Hypothalamus (tissue), 51 donors: ENCODE measurements at regions not wholly inside any gene's neighbourhood (a gene's known extent, or its start where the extent isn't known, plus 50 kb on each side); places are given as distances from the start of the nearest gene placed in this dataset.
A peak's percentile ranks its signal among the peaks of the same experiment; 100 is the strongest.

Source experiments
- DNase-seq, 51 donors: peaks; one replicate each; lab custom pipeline; 2025; lab: John Stamatoyannopoulos, UW

GRCh38 chr5:4164167-4164566 is 568.5 kb downstream of the IRX1 start:
- DNase-seq, result no peak

DNA sequence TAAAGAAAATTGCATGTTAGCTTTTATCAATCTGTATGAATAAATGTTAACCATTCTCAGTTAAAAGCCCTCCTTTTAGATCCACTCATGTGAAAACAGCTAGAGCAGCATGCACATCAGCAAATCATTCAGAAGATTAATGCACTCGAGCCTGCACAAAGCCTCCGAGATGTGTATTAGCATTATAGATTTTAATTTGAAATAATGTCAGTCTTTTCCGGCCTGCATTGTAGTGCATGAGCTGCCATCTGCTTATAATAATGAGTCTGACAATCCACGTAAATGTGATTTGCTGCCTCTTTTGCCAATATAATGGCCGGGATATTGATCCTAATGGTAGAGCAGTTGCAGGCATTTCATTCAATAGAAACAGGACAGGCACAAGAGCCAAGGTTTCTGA is 585.1 kb downstream of the IRX1 start:
- no peak for DNase-seq

DNA sequence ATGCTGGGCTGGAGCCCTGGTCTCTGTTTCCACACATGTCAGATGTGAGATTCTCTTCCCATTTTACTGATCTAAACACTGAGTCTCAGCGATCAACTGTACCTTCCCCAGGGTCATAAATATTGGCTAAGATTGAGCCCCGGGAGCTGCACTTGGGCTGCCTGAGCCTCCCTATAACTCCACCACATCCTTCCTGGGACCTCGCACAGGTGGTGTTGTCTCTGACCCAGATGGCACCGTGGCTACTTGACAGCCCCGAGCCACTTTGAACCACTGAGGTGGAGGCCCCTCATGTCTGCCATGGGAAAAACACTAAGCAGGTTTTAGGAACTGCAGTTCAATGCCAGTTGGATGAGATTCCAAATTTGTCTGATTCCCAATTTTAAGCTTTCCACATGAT is 586.5 kb downstream of the IRX1 start:
- DNase-seq, result no peak

- no peak for DNase-seq
Measured at GRCh38 chr5:4185127-4185526, 589.5 kb downstream of the IRX1 start.

DNA sequence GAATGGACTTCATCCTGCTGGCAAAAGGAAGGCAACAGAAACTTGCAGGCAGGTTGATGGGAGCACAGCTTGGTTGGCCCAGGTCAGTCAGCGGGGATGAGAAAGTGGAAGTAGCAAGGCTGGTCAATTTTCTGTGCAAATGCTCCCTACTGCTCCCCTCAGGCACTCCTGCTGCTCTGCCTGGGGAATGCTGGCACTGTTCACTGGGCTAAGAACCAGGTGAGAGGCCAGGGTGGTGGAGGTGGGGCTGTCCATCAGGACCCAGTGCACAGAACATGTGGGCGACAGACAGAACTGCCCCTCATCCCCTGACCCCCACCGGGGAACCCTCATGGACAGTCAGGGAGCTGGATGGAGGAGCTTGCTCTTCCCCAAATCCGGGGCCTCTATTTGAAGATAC is 593.1 kb downstream of the IRX1 start:
- DNase-seq, result no peak

DNA sequence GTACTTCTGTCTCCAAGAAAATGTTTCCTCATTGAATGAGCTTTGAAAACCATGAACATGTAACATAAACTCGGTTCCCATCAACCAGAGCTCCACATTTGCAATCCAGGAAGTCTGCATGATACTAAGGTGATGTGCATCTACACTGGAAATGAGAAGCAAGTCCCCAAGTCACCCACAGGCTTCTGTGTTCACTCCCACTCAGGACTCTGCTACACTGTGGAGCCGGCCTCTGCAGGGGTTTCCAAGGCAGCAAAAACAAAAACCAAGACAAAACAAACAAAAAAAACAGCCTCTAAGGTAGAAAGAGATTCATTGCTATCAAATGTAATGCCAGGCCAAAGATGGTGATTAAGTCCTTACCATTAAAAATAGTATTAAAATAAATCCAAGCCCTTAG is 593.7 kb downstream of the IRX1 start:
- DNase-seq, result no peak

GRCh38 chr5:4191041-4191440 is 595.4 kb downstream of the IRX1 start:
- DNase-seq, result no peak

GRCh38 chr5:4191703-4192102 is 596.1 kb downstream of the IRX1 start:
- DNase-seq, result no peak

DNA sequence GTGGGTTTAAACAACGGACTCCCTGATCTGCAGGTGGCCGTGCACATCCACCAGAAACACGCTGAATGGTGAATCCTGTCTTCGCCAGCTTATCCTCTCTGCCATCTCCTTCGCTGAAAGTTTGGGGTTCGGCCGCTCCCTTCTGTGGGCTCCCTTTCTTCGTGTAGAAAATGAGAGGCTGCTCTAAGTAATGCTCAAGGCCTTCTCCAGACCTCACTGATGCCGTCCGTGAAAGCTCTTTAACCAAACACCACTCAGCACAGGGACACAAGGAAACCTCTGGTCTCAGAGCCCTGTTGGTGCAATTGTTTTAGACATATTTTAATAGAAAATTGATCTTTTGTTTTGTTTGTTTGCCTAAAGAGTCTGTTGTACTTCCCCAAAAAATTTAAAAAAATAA is 596.5 kb downstream of the IRX1 start:
- no peak for DNase-seq

- no peak for DNase-seq
Measured at GRCh38 chr5:4196744-4197143, 601.1 kb downstream of the IRX1 start.

GRCh38 chr5:4197151-4197550 is 601.5 kb downstream of the IRX1 start:
- DNase-seq, result no peak

DNA sequence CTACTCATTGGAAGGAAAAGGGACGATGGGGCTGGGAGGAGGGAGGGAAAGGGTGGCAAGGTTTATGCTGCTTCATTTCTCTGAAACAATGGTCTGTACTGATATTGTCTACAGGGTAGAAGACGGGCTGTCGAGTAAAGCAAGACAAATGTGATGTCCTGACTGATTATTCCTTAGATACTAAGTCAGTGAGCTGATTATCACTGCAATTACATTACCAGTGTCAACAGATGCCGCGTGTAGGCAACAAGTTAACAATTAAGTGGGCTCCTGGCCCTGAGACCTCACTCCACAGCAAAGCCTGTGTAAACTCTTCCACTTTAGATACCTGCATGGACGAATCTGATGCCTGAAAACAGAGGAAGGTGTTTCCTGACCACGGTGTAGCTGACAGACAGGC is 602.8 kb downstream of the IRX1 start:
- DNase-seq, result no peak

DNA sequence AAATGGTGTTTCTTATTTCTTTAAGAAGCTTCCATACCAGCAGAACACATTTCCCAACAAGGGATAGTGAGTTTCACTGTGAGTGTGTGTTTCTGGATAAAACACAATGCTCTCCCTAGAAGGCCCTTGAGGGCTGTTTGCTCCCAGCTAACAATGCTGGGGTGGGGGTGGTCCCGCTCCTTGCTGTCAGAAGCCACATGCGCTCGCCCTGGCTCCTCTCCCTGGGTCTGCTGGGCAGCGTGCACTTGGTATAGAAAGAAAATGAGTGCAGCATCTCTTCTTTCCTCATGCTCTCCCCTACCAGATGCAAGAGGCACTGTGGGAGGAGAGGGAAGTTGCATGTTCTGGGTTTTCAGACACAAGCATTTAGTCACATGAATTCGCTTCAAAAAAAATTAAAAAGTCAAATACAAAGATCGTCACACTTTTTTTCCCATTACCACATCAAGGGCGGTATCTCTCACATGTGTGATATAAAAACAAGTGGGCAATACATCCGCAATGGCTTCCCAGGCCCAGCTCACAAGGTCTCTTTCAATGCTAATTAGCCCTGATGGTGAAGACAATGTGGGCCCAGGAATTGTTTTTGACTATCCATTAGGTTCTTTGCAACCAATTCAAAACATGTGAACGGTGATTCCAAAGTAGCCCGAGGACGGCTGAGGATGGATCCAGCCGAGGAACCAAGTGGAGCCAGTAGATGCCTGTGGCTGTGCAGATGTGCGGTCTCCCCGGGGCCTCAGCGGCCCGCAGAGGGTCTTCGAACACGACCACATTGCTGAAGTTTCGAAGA is 603.6 kb downstream of the IRX1 start:
- DNase-seq, result no peak

DNA sequence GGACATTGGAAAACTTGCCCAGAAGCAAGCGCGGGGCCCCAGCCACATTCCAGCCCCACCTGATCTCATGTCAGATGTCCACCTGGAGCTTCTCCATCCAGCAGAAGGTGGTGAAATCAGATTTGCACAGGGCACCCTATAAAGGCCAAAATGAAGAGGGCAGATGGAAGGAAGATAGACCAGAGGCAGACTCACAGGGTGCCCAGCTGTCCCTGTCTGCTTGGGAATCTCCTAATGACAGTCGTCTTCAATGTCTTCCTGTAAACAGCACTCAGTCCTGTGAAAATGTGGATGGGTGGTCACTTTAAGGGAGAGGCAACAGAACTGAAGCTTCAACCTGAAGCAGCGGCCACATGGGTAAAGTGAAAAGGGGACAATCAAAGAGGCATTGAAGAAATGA is 607.5 kb downstream of the IRX1 start:
- DNase-seq, result no peak

GRCh38 chr5:4204276-4205141 is 608.9 kb downstream of the IRX1 start:
- peak in 1 of 51 donors; percentile 16 for DNase-seq

DNA sequence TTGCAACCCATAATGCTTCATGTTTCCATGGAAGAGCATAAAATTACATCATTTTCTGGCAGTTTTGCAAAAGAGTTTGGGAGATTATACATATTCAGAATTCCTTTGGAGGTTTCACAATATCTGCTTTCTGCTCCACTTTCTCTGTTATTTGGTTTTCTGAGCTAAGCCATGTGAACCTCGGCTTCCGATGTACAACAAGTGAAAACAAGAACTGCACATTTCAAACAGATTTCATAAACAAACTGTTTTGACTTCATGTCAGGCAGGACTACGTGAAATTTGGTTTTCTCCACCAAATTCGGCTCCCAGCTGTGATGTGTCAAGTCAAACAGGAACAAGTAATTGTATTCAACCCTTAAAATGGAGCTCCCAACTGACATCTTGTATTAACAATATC is 609.8 kb downstream of the IRX1 start:
- peak in 1 of 51 donors; percentile 24 for DNase-seq

- no peak for DNase-seq
Measured at GRCh38 chr5:4206127-4206526, 610.5 kb downstream of the IRX1 start.

DNA sequence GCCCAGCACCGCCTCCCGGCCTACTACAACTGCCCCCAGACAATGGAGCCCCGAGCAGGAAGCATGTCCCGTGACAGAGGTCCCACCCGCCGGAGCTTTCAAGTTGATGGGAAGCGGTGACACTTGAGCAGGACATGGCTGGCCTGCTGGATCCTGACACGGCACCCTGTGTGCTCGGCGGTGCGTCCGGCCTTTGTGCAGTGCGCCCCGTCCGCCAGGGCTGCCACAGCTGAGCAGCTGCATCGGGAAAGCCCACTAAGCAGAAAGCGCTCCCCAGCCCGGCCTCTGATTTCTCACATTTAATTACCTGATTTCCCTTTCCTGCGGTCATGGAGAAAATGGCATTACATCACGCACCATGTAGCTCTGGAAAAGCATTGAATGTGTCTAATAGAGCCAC is 611.9 kb downstream of the IRX1 start:
- DNase-seq, result no peak

DNA sequence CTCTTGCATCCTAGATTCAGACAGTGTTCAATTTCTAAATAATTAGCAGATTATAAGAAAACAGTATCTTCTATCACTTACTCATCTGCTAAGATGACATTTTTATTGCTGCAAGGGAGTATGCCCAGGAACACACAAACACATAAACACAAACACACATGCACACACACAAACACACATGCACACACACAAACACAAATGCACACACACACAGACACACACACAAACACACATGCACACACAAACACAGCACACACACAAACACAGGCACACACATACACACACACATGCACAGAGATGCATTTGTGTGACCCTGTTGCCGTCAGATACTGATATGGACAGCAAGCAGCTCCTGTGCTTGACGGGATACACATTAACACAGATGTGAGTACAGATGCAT is 612.9 kb downstream of the IRX1 start:
- no peak for DNase-seq

- DNase-seq, result no peak
Measured at GRCh38 chr5:4208996-4209395, 613.4 kb downstream of the IRX1 start.

- no peak for DNase-seq
Measured at GRCh38 chr5:4212071-4212739, 616.6 kb downstream of the IRX1 start.
